Caco-2 (cell line): ENCODE measurements at regions not wholly inside any gene's neighbourhood (a gene's known extent, or its start where the extent isn't known, plus 50 kb on each side); places are given as distances from the start of the nearest gene placed in this dataset.
"Not testable (repeated sequence)": the region's sequence is repeated elsewhere in the genome, so short reads cannot be mapped to it uniquely, and the experiment has no call there.

Source experiments
- BruUV-seq: library from RNA; stranded (reverse); fragments of 400-500 nt; replicated peaks from 2 replicates; lab custom pipeline; 2021; lab: Mats Ljungman, UMichigan
- CTCF ChIA-PET: fragments of 300-600 bp; sonication (Branson Sonifier 250); formaldehyde crosslinking; loops from one replicate; lab custom pipeline; 2022; ENCODE audit warnings: antibody characterized with exemption; lab: Charles Lee
- POLR2A ChIA-PET: fragments of 300-600 bp; sonication (Branson Sonifier 250); formaldehyde crosslinking; loops from one replicate; lab custom pipeline; 2022; ENCODE audit warnings: antibody characterized with exemption; lab: Charles Lee
- DNase-seq, 2 experiments: peaks; one replicate each; pipeline versions ENCODE4 v3.0.0 to v3.0.0-alpha.2; 2020 to 2022
- H3K27me3 ChIP-seq: replicated peaks from 2 replicates; pipeline ENCODE4 v1.6.0; 2011; ENCODE audit warnings: low read length; ENCODE audit not compliant: control insufficient read depth, insufficient read depth
- H3K36me3 ChIP-seq: 2 replicates; pipeline ENCODE4 v1.5.1; 2011; ENCODE audit warnings: low read length; ENCODE audit not compliant: control insufficient read depth, insufficient read depth
- H3K4me1 ChIP-seq: fragments of 250-450 bp; sonication (Bioruptor Pico); 2 replicates; pipeline ENCODE4 v1.5.1; 2020; ENCODE audit warnings: mild to moderate bottlenecking
- H3K4me3 ChIP-seq: 2 replicates; pipeline ENCODE4 v1.5.1; 2011; ENCODE audit warnings: low read depth, mild to moderate bottlenecking, control low read depth, low read length
- H3K9me3 ChIP-seq: fragments of 250-450 bp; sonication (Bioruptor Pico); 2 replicates; pipeline ENCODE4 v1.5.1; 2020; ENCODE audit warnings: mild to moderate bottlenecking, moderate library complexity
- H3K27ac Mint-ChIP-seq: one replicate; pipeline ENCODE4 v1.8.0; 2022; ENCODE audit warnings: mixed read lengths; ENCODE audit not compliant: unreplicated experiment
- H3K27me3 Mint-ChIP-seq: one replicate; pipeline ENCODE4 v1.8.0; 2022; ENCODE audit warnings: mixed read lengths; ENCODE audit not compliant: insufficient read depth, unreplicated experiment
- H3K36me3 Mint-ChIP-seq: one replicate; pipeline ENCODE4 v1.8.0; 2022; ENCODE audit warnings: mild to moderate bottlenecking, mixed read lengths; ENCODE audit not compliant: insufficient read depth, unreplicated experiment
- H3K4me1 Mint-ChIP-seq: one replicate; pipeline ENCODE4 v1.8.0; 2022; ENCODE audit warnings: low read depth, mixed read lengths; ENCODE audit not compliant: unreplicated experiment
- H3K4me3 Mint-ChIP-seq: one replicate; pipeline ENCODE4 v1.8.0; 2022; ENCODE audit warnings: mild to moderate bottlenecking, moderate library complexity, mixed read lengths; ENCODE audit not compliant: unreplicated experiment
- H3K9me3 Mint-ChIP-seq: one replicate; pipeline ENCODE4 v1.8.0; 2022; ENCODE audit warnings: mixed read lengths; ENCODE audit not compliant: unreplicated experiment
- intact Hi-C: fragments of 100-400 bp; cut with micrococcal nuclease; formaldehyde crosslinking; loops from one replicate; pipeline ENCODE4 v1.10.0; 2022; ENCODE audit not compliant: unreplicated experiment
- TF ChIP-seq, protein P1 (sequence below), 2 experiments: fragments of 200-600 bp in 1 of 2; IDR thresholded peaks; 1 replicate in 1 of 2; 2 replicates in 1 of 2; pipeline versions ENCODE4 v1.5.1 to v1.8.0; 2011 to 2022; ENCODE audit warnings: antibody characterized with exemption in 1 of 2, control low read depth in 1 of 2, inconsistent platforms in 1 of 2, low read depth in 1 of 2, low read length in 1 of 2, mild to moderate bottlenecking in 1 of 2, moderate library complexity in 1 of 2; ENCODE audit not compliant: insufficient read depth in 1 of 2, severe bottlenecking in 1 of 2, unreplicated experiment in 1 of 2

DNA sequence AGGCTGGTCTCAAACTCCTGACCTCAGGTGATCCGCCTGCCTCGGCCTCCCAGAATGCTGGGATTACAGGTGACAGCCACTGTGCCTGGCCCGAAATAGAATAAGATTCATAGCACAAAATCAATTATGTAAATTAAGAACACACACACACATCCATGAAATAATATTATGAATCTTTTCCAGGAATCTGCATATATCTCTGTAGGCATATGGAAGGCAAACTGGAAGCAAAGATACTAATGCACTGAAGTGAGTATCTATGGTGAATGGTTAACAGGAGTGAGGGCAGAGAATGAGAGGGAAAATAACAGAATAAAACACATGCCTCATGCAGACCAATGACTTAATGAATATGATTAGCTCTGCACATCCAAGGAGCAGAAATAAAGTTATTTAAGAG lies 61.6 kb upstream of the ATP2B4 start:
- no peaks in the 10 kb centered on the region for H3K27me3 Mint-ChIP-seq
- CTCF ChIA-PET, result interaction anchor here (0.6 kb wide), 1 partner anchor 60 kb away, joined by 5 read pairs; no protein-coding TSS in a partner anchor

DNA sequence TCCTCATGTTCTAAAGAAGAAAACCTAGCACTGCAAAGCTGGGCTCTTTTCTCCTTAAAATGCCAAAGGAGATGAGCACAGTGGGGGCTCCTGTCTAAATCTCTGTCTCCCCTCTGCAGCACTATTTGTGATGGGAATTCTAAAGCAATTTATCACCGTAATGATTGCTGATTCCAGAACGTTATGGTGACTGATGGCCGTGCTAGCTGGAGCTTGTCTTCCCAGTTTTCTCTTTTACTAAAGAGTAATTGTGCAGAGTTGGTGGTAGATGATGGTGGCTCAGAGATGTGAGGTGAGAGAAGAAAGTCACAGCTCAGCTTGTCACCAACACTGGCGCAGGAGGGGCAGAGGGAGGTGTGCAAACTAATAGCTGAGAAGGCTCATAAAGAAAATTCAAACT lies 60.7 kb upstream of the ATP2B4 start:
- Mint-ChIP-seq H3K27me3 (no peaks in the 10 kb centered on the region), H3K9me3 (no peaks in the 10 kb centered on the region), H3K4me1 (peaks cover 7% of the 10 kb centered on the region), H3K4me3 (no peak overlapping the region), H3K36me3 (no peaks in the 10 kb centered on the region), H3K27ac (no peak overlapping the region)
- ChIA-PET CTCF (no interaction called here), POLR2A (no interaction called here)
- no peak for DNase-seq
- no peaks in the 10 kb centered on the region for H3K4me1 ChIP-seq
- H3K36me3 ChIP-seq, result no peaks in the 10 kb centered on the region
- intact Hi-C loops, result no loop called here
- no TSS peak for BruUV-seq
- H3K27me3 ChIP-seq, result no peaks in the 10 kb centered on the region; the same call in 1 of the 2 replicates
- TF ChIP-seq, protein P1, sequence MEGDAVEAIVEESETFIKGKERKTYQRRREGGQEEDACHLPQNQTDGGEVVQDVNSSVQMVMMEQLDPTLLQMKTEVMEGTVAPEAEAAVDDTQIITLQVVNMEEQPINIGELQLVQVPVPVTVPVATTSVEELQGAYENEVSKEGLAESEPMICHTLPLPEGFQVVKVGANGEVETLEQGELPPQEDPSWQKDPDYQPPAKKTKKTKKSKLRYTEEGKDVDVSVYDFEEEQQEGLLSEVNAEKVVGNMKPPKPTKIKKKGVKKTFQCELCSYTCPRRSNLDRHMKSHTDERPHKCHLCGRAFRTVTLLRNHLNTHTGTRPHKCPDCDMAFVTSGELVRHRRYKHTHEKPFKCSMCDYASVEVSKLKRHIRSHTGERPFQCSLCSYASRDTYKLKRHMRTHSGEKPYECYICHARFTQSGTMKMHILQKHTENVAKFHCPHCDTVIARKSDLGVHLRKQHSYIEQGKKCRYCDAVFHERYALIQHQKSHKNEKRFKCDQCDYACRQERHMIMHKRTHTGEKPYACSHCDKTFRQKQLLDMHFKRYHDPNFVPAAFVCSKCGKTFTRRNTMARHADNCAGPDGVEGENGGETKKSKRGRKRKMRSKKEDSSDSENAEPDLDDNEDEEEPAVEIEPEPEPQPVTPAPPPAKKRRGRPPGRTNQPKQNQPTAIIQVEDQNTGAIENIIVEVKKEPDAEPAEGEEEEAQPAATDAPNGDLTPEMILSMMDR (IDR thresholded peaks at IDR 0.05; ENCODE audit: insufficient read depth in 1 of 2, low read depth in 1 of 2, low read length in 1 of 2, severe bottlenecking in 1 of 2, unreplicated experiment in 1 of 2), result no peak
- no peak overlapping the region for H3K4me3 ChIP-seq
- no peaks in the 10 kb centered on the region for H3K9me3 ChIP-seq

More for the DNA sequence above, 61.6 kb upstream of the ATP2B4 start:
- Mint-ChIP-seq H3K9me3 (no peaks in the 10 kb centered on the region), H3K4me3 (no peak overlapping the region), H3K36me3 (no peaks in the 10 kb centered on the region), H3K27ac (no peak overlapping the region), H3K4me1 (peaks cover 6% of the 10 kb centered on the region)
- Histone ChIP-seq H3K9me3 (no peaks in the 10 kb centered on the region), H3K4me1 (no peaks in the 10 kb centered on the region), H3K36me3 (no peaks in the 10 kb centered on the region), H3K4me3 (no peak overlapping the region), H3K27me3 (no peaks in the 10 kb centered on the region; the same call in 1 of the 2 replicates)
- TF ChIP-seq, protein P1 (IDR thresholded peaks at IDR 0.05; ENCODE audit: insufficient read depth in 1 of 2, low read depth in 1 of 2, low read length in 1 of 2, severe bottlenecking in 1 of 2, unreplicated experiment in 1 of 2), result no peak
- BruUV-seq, result no TSS peak
- DNase-seq, result no peak
- POLR2A ChIA-PET, result no interaction called here
- intact Hi-C loops, result no loop called here

DNA sequence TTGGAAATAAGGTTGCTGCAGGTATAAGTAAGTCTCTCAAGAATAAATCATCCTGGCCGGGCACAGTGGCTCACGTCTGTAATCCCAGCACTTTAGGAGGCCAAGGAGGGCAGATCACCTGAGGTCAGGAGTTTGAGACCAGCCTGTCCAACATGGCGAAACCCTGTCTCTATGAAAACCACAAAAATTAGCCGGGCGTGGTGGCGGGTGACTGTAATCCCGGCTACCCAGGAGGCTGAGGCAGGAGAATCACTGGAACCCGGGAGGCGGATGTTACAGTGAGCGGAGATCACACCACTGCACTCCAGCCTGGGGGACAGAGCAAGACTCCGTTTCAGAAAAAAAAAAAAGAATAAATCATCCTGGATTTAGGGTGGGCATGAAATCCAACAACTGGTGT lies 59.7 kb upstream of the ATP2B4 start:
- CTCF ChIA-PET, H3K4me1 Mint-ChIP-seq, POLR2A ChIA-PET, H3K27ac Mint-ChIP-seq, H3K36me3 Mint-ChIP-seq, BruUV-seq, H3K36me3 ChIP-seq, H3K4me3 Mint-ChIP-seq, H3K4me3 ChIP-seq, H3K27me3 Mint-ChIP-seq, H3K4me1 ChIP-seq, H3K9me3 Mint-ChIP-seq, intact Hi-C loops, DNase-seq, H3K27me3 ChIP-seq, H3K9me3 ChIP-seq: not testable (repeated sequence)

DNA sequence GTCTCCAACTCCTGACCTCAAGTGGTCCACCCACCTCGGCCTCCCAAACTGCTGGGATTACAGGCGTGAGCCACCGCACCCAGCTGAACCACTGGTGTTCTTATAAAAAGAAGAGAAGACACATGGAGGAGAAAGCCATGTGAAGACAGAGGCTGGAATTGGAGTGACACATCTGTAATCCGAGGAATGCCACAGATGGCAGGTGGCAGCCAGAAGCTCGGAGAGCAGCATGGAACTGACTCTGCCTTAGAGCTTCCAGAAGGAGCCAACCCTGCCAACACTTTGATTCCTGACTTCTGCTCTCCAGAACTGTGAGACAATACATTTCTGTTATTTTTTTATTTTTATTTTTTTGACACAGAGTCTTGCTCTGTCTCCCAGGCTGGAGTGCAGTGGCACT lies 59.0 kb upstream of the ATP2B4 start:
- Mint-ChIP-seq H3K4me3 (no peak overlapping the region), H3K4me1 (peaks cover 7% of the 10 kb centered on the region), H3K9me3 (no peaks in the 10 kb centered on the region), H3K36me3 (no peaks in the 10 kb centered on the region), H3K27me3 (no peaks in the 10 kb centered on the region), H3K27ac (no peak overlapping the region)
- Histone ChIP-seq H3K27me3 (no peaks in the 10 kb centered on the region), H3K4me1 (no peaks in the 10 kb centered on the region), H3K36me3 (no peaks in the 10 kb centered on the region), H3K9me3 (no peaks in the 10 kb centered on the region), H3K4me3 (no peak overlapping the region)
- CTCF ChIA-PET, result no interaction called here
- DNase-seq, result no peak
- TF ChIP-seq, protein P1 (IDR thresholded peaks at IDR 0.05; ENCODE audit: insufficient read depth in 1 of 2, low read depth in 1 of 2, low read length in 1 of 2, severe bottlenecking in 1 of 2, unreplicated experiment in 1 of 2), result no peak
- intact Hi-C loops, result no loop called here
- BruUV-seq, result no TSS peak
- POLR2A ChIA-PET, result no interaction called here
